ENCODE measurements at regions not wholly inside any gene's neighbourhood (a gene's known extent, or its start where the extent isn't known, plus 50 kb on each side); places are given as distances from the start of the nearest gene placed in this dataset.

- no peak for DNase-seq
Observed at GRCh38 chr11:16418428-16419097, 62.2 kb upstream of the SOX6 start.

- DNase-seq, result no peak
Observed at GRCh38 chr11:16412525-16413172, 56.3 kb upstream of the SOX6 start.

DNA sequence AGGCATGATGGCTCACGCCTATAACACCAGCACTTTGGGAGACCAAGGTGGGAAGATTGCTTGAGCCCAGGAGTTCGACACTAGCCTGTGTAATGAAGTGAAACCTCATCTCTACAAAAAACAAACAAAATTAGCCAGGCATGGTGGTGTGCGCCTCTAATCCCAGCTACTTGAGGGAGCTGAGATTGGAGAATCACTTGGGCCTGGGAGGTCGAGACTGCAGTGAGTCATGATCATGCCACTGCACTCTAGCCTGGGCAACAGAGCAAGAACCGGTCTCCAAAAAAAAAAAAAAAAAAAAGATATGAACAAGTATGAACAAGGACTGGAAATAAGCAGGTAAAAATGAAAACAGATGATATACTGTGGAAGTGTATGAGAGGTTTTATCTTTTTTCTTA lies 54.1 kb upstream of the SOX6 start:
- DNase-seq, result no peak

DNA sequence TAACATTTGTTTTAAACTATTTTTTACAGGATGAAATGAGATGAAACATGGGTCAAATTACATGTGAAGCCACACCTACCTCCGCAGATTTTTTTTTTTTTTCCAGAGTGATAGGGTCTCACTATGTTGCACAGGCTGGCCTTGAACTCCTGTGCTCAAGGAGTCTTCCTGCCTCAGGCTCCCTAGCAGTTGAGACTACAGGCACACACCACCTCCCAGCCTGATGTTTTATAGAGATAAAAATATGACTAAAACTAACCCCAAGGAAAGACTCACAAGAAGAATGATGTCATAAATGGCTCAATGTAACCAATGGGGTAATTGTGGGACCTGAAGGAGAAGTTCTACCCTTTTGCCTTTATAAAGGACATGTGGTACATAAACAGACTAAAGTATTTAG lies 52.3 kb upstream of the SOX6 start:
- no peak for DNase-seq

- no peak for DNase-seq
Observed at GRCh38 chr11:16406226-16406625, 49.9 kb upstream of the SOX6 start.
